HuH-7 (cell line): ENCODE measurements at regions not wholly inside any gene's neighbourhood (a gene's known extent, or its start where the extent isn't known, plus 50 kb on each side); places are given as distances from the start of the nearest gene placed in this dataset.

Experiments
- DNase-seq: peaks from one replicate; pipeline ENCODE4 v3.0.0; 2011; ENCODE audit warnings: low spot score

- DNase-seq, result no peak
Observed at GRCh38 chr12:132424811-132425210, 65.1 kb upstream of the FBRSL1 start.

GRCh38 chr12:132423820-132424645 lies 65.9 kb upstream of the FBRSL1 start:
- no peak for DNase-seq

GRCh38 chr12:132423251-132423819 lies 66.6 kb upstream of the FBRSL1 start:
- peak; percentile 71 for DNase-seq

GRCh38 chr12:132422381-132423043 lies 67.4 kb upstream of the FBRSL1 start:
- DNase-seq, result no peak

GRCh38 chr12:132422040-132422380 lies 67.9 kb upstream of the FBRSL1 start:
- DNase-seq, result no peak

GRCh38 chr12:132419631-132420246 lies 70.2 kb upstream of the FBRSL1 start:
- DNase-seq, result no peak

- DNase-seq, result no peak
Observed at GRCh38 chr12:132418393-132418925, 71.5 kb upstream of the FBRSL1 start.

- no peak for DNase-seq
Observed at GRCh38 chr12:132417741-132418140, 72.2 kb upstream of the FBRSL1 start.

- DNase-seq, result no peak
Observed at GRCh38 chr12:132416827-132417226, 73.1 kb upstream of the FBRSL1 start.

- no peak for DNase-seq
Observed at GRCh38 chr12:132416121-132416673, 73.8 kb upstream of the FBRSL1 start.

GRCh38 chr12:132415327-132416120 lies 74.4 kb upstream of the FBRSL1 start:
- DNase-seq, result no peak

- DNase-seq, result peak; percentile 93
Observed at GRCh38 chr12:132414634-132415326, 75.2 kb upstream of the FBRSL1 start.

- DNase-seq, result peak; percentile 74
Observed at GRCh38 chr12:132413931-132414588, 75.9 kb upstream of the FBRSL1 start.

- no peak for DNase-seq
Observed at GRCh38 chr12:132411457-132411856, 78.5 kb upstream of the FBRSL1 start.

GRCh38 chr12:132410849-132411248 lies 79.1 kb upstream of the FBRSL1 start:
- DNase-seq, result no peak

GRCh38 chr12:132410296-132410625 lies 79.7 kb upstream of the FBRSL1 start:
- no peak for DNase-seq

GRCh38 chr12:132409495-132410295 lies 80.3 kb upstream of the FBRSL1 start:
- DNase-seq, result no peak

- no peak for DNase-seq
Observed at GRCh38 chr12:132408626-132409494, 79.5 kb upstream of the GALNT9 start.

- DNase-seq, result no peak
Observed at GRCh38 chr12:132407992-132408391, 78.6 kb upstream of the GALNT9 start.
